A549 (cell line): ENCODE measurements at regions not wholly inside any gene's neighbourhood (a gene's known extent, or its start where the extent isn't known, plus 50 kb on each side); places are given as distances from the start of the nearest gene placed in this dataset.

Source experiments
- ATAC-seq, 2 experiments: fragments of 200-7000 bp in 1 of 2; fragments of >200 bp in 1 of 2; cut with Nextera tagmentation in 1 of 2; cut with Tn5 transposase in 1 of 2; 3 replicates each; pipeline versions ENCODE4 v1.8.0 to v1.9.1; 2018 to 2020; ENCODE audit warnings: mild to moderate bottlenecking in 1 of 2, moderate library complexity in 1 of 2
- CTCF ChIA-PET: fragments of 300-600 bp; sonication (Branson Sonifier 250); formaldehyde crosslinking; extraction: SDS; loops from one replicate; lab custom pipeline; 2021; ENCODE audit warnings: antibody characterized with exemption, inconsistent platforms; lab: Yijun Ruan, JAX
- POLR2A ChIA-PET: fragments of 350-600 bp; formaldehyde crosslinking; extraction: SDS; loops from one replicate; lab custom pipeline; 2021; ENCODE audit warnings: antibody characterized with exemption, inconsistent platforms; lab: Yijun Ruan, JAX
- DNase-seq, 2 experiments: peaks; one replicate each; pipeline versions ENCODE4 v3.0.0 to v3.0.0-alpha.2; 2011 to 2016; ENCODE audit warnings: low read depth in 1 of 2, low spot score in 1 of 2
- FAIRE-seq: peaks from 2 replicates; lab custom pipeline; 2011; peaks lifted over from hg19 to GRCh38; lab: Jason Lieb, UNC
- H3K27ac ChIP-seq, 2 experiments: fragments of >200 bp; sonication (Bioruptor Twin); formaldehyde crosslinking; 3 replicates each; pipeline ENCODE4 v1.5.1; 2016 to 2017
- H3K4me1 ChIP-seq: fragments of >200 bp; sonication (Bioruptor Twin); formaldehyde crosslinking; 3 replicates; pipeline ENCODE4 v1.6.1; 2016
- H3K4me2 ChIP-seq: fragments of >200 bp; sonication (Bioruptor Twin); formaldehyde crosslinking; 3 replicates; pipeline ENCODE4 v1.6.1; 2016
- H3K4me3 ChIP-seq: fragments of >200 bp; sonication (Bioruptor Twin); formaldehyde crosslinking; 3 replicates; pipeline ENCODE4 v1.5.1; 2016
- H3K9me3 ChIP-seq: fragments of >200 bp; sonication (Bioruptor Twin); formaldehyde crosslinking; 3 replicates; pipeline ENCODE4 v1.6.1; 2016
- ATOH8 ChIP-seq: fragments of 250-450 bp; sonication (Bioruptor Pico); IDR thresholded peaks from 2 replicates; pipeline ENCODE4 v1.5.0; 2020; ENCODE audit warnings: low read depth, mild to moderate bottlenecking, moderate library complexity
- BCL3 ChIP-seq: fragments of >200 bp; sonication (Bioruptor Twin); formaldehyde crosslinking; IDR thresholded peaks from 3 replicates; pipeline ENCODE4 v1.6.1; 2016
- CEBPB ChIP-seq, 2 experiments: fragments of >200 bp in 1 of 2; sonication (Bioruptor Twin) in 1 of 2; formaldehyde crosslinking in 1 of 2; IDR thresholded peaks; 2 replicates each; pipeline ENCODE4 v1.6.1; 2012 to 2016
- EHF ChIP-seq: fragments of 250-450 bp; sonication (Bioruptor Pico); IDR thresholded peaks from 2 replicates; pipeline ENCODE4 v1.5.0; 2020; ENCODE audit warnings: mild to moderate bottlenecking
- EP300 ChIP-seq, 2 experiments: fragments of >200 bp; sonication (Bioruptor Twin); formaldehyde crosslinking; IDR thresholded peaks; 2 replicates in 1 of 2; 3 replicates in 1 of 2; pipeline ENCODE4 v1.6.1; 2016 to 2017
- FOSL2 ChIP-seq, 2 experiments: fragments of 450-650 bp in 1 of 2; fragments of >200 bp in 1 of 2; sonication (Bioruptor Twin) in 1 of 2; formaldehyde crosslinking; IDR thresholded peaks; 2 replicates each; pipeline versions ENCODE4 v1.5.0 to v1.6.1; 2016 to 2020; ENCODE audit warnings: mild to moderate bottlenecking in 1 of 2, moderate library complexity in 1 of 2
- FOXS1 ChIP-seq: fragments of 250-450 bp; sonication (Bioruptor Pico); IDR thresholded peaks from 2 replicates; pipeline ENCODE4 v1.5.0; 2020; ENCODE audit warnings: mild to moderate bottlenecking, moderate library complexity
- HDAC2 ChIP-seq: fragments of 200-600 bp; sonication (generic); IDR thresholded peaks from 2 replicates; pipeline ENCODE4 v1.6.1; 2016
- HMGXB4 ChIP-seq: fragments of 250-450 bp; sonication (Bioruptor Pico); IDR thresholded peaks from 2 replicates; pipeline ENCODE4 v1.5.0; 2021; ENCODE audit warnings: mild to moderate bottlenecking, moderate library complexity, borderline replicate concordance
- HOXB5 ChIP-seq: fragments of 250-450 bp; sonication (Bioruptor Pico); IDR thresholded peaks from 2 replicates; pipeline ENCODE4 v1.5.0; 2020; ENCODE audit warnings: mild to moderate bottlenecking, moderate library complexity
- JUN ChIP-seq, 2 experiments: fragments of >200 bp; sonication (Bioruptor Twin); formaldehyde crosslinking; IDR thresholded peaks; 2 replicates in 1 of 2; 3 replicates in 1 of 2; pipeline ENCODE4 v1.6.1; 2016 to 2017
- JUNB ChIP-seq: fragments of >200 bp; sonication (Bioruptor Twin); formaldehyde crosslinking; IDR thresholded peaks from 2 replicates; pipeline ENCODE4 v1.6.1; 2016
- MAFK ChIP-seq: fragments of 450-650 bp; IDR thresholded peaks from 2 replicates; pipeline ENCODE4 v1.6.1; 2014; ENCODE audit not compliant: partially characterized antibody
- MAX ChIP-seq: IDR thresholded peaks from 2 replicates; pipeline ENCODE4 v1.6.1; 2012
- PHF8 ChIP-seq: fragments of 200-600 bp; sonication (generic); IDR thresholded peaks from 2 replicates; pipeline ENCODE4 v1.6.1; 2016; ENCODE audit warnings: low read depth, mild to moderate bottlenecking, antibody characterized with exemption, moderate library complexity, borderline replicate concordance
- POLR2A ChIP-seq: IDR thresholded peaks from 2 replicates; pipeline ENCODE4 v1.6.1; 2012; ENCODE audit warnings: mild to moderate bottlenecking, low read length
- RAD21 ChIP-seq, 2 experiments: fragments of >200 bp in 1 of 2; sonication (Bioruptor Twin) in 1 of 2; formaldehyde crosslinking in 1 of 2; IDR thresholded peaks in 1 of 2; conservative IDR thresholded peaks in 1 of 2; 2 replicates in 1 of 2; 3 replicates in 1 of 2; pipeline ENCODE4 v1.6.1; 2012 to 2018; ENCODE audit warnings: inconsistent platforms in 1 of 2
- RARB ChIP-seq: fragments of 250-450 bp; sonication (Bioruptor Pico); IDR thresholded peaks from 2 replicates; pipeline ENCODE4 v1.8.0; 2021; ENCODE audit warnings: mild to moderate bottlenecking, moderate library complexity
- RFX5 ChIP-seq: fragments of 450-650 bp; IDR thresholded peaks from 2 replicates; pipeline ENCODE4 v1.7.1; 2014; ENCODE audit warnings: antibody characterized with exemption, mild to moderate bottlenecking, moderate library complexity
- RNF2 ChIP-seq: fragments of 200-600 bp; sonication (generic); IDR thresholded peaks from 2 replicates; pipeline ENCODE4 v1.6.1; 2016; ENCODE audit warnings: low read depth, mild to moderate bottlenecking, antibody characterized with exemption, moderate library complexity, borderline replicate concordance
- TFCP2L1 ChIP-seq: fragments of 250-450 bp; sonication (Bioruptor Pico); IDR thresholded peaks from 2 replicates; pipeline ENCODE4 v1.5.0; 2021; ENCODE audit warnings: mild to moderate bottlenecking
- ZFP36 ChIP-seq: fragments of 450-650 bp; IDR thresholded peaks from 2 replicates; pipeline ENCODE4 v1.6.1; 2014; ENCODE audit warnings: borderline replicate concordance; ENCODE audit not compliant: partially characterized antibody
- ZNF302 ChIP-seq: fragments of 250-450 bp; sonication (Bioruptor Pico); IDR thresholded peaks from 2 replicates; pipeline ENCODE4 v1.9.0; 2021; ENCODE audit warnings: inconsistent platforms, mild to moderate bottlenecking, moderate library complexity
- ZSCAN20 ChIP-seq: fragments of 250-450 bp; sonication (Bioruptor Pico); IDR thresholded peaks from 2 replicates; pipeline ENCODE4 v1.8.0; 2022; ENCODE audit warnings: mild to moderate bottlenecking, moderate library complexity
- WGBS: methylation state at CpG from one replicate; pipeline ENCODE4 v1.1.6; 2017; ENCODE audit errors: missing lambda C conversion rate; 5-methylcytosine and 5-hydroxymethylcytosine counted together

GRCh38 chr16:73319737-73320136, 271.8 kb upstream of the ZFHX3 start:
- Histone ChIP-seq H3K9me3 (no peaks in the 10 kb centered on the region), H3K4me1 (no peaks in the 10 kb centered on the region)
- TF ChIP-seq FOXS1 (CRISPR knock-in tag) = no peak
- TF ChIP-seq, all 56 proteins: peak for 0
- no peak overlapping the region for H3K27ac ChIP-seq
- no peak for FAIRE-seq
- POLR2A ChIA-PET = no interaction called here
- no peak overlapping the region for H3K4me2 ChIP-seq
- no peak overlapping the region for H3K4me3 ChIP-seq
- ATAC-seq = no peak
- no peak for DNase-seq
- WGBS = 9% methylated on average over 8 of the region's 8 CpGs
- CTCF ChIA-PET = interaction anchor here (1.2 kb wide), 1 partner anchor 48 kb away, joined by 3 read pairs; no protein-coding TSS in a partner anchor

- H3K27ac ChIP-seq = no peak overlapping the region
- CTCF ChIA-PET = interaction anchor here (0.6 kb wide), 1 partner anchor 440 kb away, joined by 3 read pairs; no protein-coding TSS in a partner anchor
- 18% methylated on average over 10 of the region's 10 CpGs for WGBS
- no peak for FAIRE-seq
- TF ChIP-seq ZFP36 = no peak
- no peak overlapping the region for H3K4me2 ChIP-seq
- no peak for ATAC-seq
- no peak for DNase-seq
- POLR2A ChIA-PET = no interaction called here
- no peak overlapping the region for H3K4me3 ChIP-seq
- no peaks in the 10 kb centered on the region for H3K4me1 ChIP-seq
- no peaks in the 10 kb centered on the region for H3K9me3 ChIP-seq
Measured at GRCh38 chr16:73319261-73319660, 271.3 kb upstream of the ZFHX3 start.

GRCh38 chr16:73317321-73317857, 269.5 kb upstream of the ZFHX3 start:
- H3K9me3 ChIP-seq = peaks cover 2% of the 10 kb centered on the region; the same call in 1 of the 3 replicates
- ChIA-PET CTCF (no interaction called here), POLR2A (no interaction called here)
- TF ChIP-seq HDAC2 (no peak), POLR2A (no peak), RNF2 (no peak), ATOH8 (CRISPR knock-in tag) (no peak), PHF8 (no peak), RARB (CRISPR knock-in tag) (no peak), CEBPB (IDR thresholded peaks at IDR 0.05) (no peak), JUNB (no peak), RFX5 (no peak), HMGXB4 (no peak)
- ATAC-seq (no peak), DNase-seq (no peak), FAIRE-seq (no peak)
- no peak overlapping the region for H3K4me3 ChIP-seq
- no peaks in the 10 kb centered on the region for H3K4me1 ChIP-seq
- 51% methylated on average over 12 of the region's 12 CpGs for WGBS
- no peak overlapping the region for H3K27ac ChIP-seq
- H3K4me2 ChIP-seq = no peak overlapping the region

DNA sequence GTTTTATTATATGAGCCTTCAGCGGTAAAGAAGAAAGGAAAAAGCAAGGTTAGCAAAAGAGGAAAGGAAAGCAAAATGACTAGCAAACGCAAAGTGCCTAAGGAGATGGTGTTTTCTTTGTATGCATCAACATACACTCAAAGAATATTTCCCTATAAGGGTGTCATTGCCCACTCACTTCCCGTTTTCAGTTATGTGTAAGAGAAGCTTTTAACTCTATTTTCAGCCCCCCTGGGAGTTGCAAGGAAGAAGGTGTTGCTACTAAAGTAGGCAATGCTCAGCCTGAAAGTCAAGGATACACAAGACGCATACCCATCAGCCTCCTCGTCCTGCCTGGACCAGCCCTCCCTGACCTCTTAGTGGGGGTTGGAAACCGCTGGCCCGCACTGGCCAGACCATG, 267.7 kb upstream of the ZFHX3 start:
- H3K4me3 ChIP-seq = no peak overlapping the region
- FAIRE-seq (no peak), ATAC-seq (no peak), DNase-seq (no peak)
- no peak for TF ChIP-seq ZNF302 (CRISPR knock-in tag)
- no peak for TF ChIP-seq BCL3
- TF ChIP-seq JUN (IDR thresholded peaks at IDR 0.05) = no peak
- TF ChIP-seq EHF (CRISPR knock-in tag) = no peak
- no peak for TF ChIP-seq TFCP2L1 (CRISPR knock-in tag)
- no peak for TF ChIP-seq RAD21 (conservative IDR thresholded peaks at IDR 0.05 in 1 of 2, IDR thresholded peaks at IDR 0.05 in 1 of 2)
- TF ChIP-seq FOXS1 (CRISPR knock-in tag) = no peak
- TF ChIP-seq ZFP36 = no peak
- no peak for TF ChIP-seq MAX
- no peak for TF ChIP-seq HOXB5
- no peak for TF ChIP-seq FOSL2 (IDR thresholded peaks at IDR 0.05)
- no peak for TF ChIP-seq FOSL2 (CRISPR knock-in tag; IDR thresholded peaks at IDR 0.05)
- no peak for TF ChIP-seq RARB (CRISPR knock-in tag)
- TF ChIP-seq MAFK = no peak
- no peak for TF ChIP-seq EP300 (IDR thresholded peaks at IDR 0.05)
- no peak for TF ChIP-seq ZSCAN20 (CRISPR knock-in tag)
- 17% methylated on average over 7 of the region's 7 CpGs for WGBS
- no peaks in the 10 kb centered on the region for H3K4me1 ChIP-seq
- no peak overlapping the region for H3K27ac ChIP-seq
- H3K9me3 ChIP-seq = peaks cover 2% of the 10 kb centered on the region; the same call in 1 of the 3 replicates
- H3K4me2 ChIP-seq = no peak overlapping the region
- POLR2A ChIA-PET = no interaction called here
- CTCF ChIA-PET = no interaction called here
